Neural cell (in vitro differentiated cells): ENCODE measurements at regions not wholly inside any gene's neighbourhood (a gene's known extent, or its start where the extent isn't known, plus 50 kb on each side); places are given as distances from the start of the nearest gene placed in this dataset.

Source experiments
- H2AFZ ChIP-seq: fragments of 200-600, 300-800 bp; sonication (generic), shearing (Covaris generic); 2 replicates; pipeline ENCODE4 v1.6.0; 2014; ENCODE audit warnings: low read depth, mild to moderate bottlenecking, antibody characterized with exemption, low read length, moderate library complexity
- H3F3A ChIP-seq: fragments of 200-600 bp; shearing (Covaris generic); 2 replicates; pipeline ENCODE4 v1.6.1; 2016; ENCODE audit warnings: mild to moderate bottlenecking, moderate library complexity, mixed read lengths, antibody characterized with exemption, low read length; ENCODE audit not compliant: insufficient read depth, poor library complexity, severe bottlenecking
- H3K27ac ChIP-seq: fragments of 200-600, 300-800 bp; sonication (generic), shearing (Covaris generic); 2 replicates; pipeline ENCODE4 v1.5.1; 2014; ENCODE audit warnings: mild to moderate bottlenecking, low read length, moderate library complexity
- H3K27me3 ChIP-seq: fragments of 300-800, 200-600 bp; sonication (generic), shearing (Covaris generic); 2 replicates; pipeline ENCODE4 v1.6.0; 2014; ENCODE audit warnings: mild to moderate bottlenecking, low read depth, low read length, moderate library complexity; ENCODE audit not compliant: insufficient read depth
- H3K36me3 ChIP-seq: fragments of 300-800, 200-600 bp; sonication (generic), shearing (Covaris generic); 2 replicates; pipeline ENCODE4 v1.5.1; 2014; ENCODE audit warnings: mild to moderate bottlenecking, antibody characterized with exemption, low read length, moderate library complexity; ENCODE audit not compliant: insufficient read depth
- H3K4me2 ChIP-seq: fragments of 300-800, 200-600 bp; sonication (generic), shearing (Covaris generic); 2 replicates; pipeline ENCODE4 v1.6.0; 2014; ENCODE audit warnings: mild to moderate bottlenecking, low read length
- H3K4me3 ChIP-seq: fragments of 300-800, 200-600 bp; sonication (generic), shearing (Covaris generic); 2 replicates; pipeline ENCODE4 v1.5.1; 2014; ENCODE audit warnings: mild to moderate bottlenecking, low read length, moderate library complexity
- H3K79me2 ChIP-seq: fragments of 200-600 bp; shearing (Covaris generic); replicated peaks from 2 replicates; pipeline ENCODE4 v1.6.0; 2014; ENCODE audit warnings: mild to moderate bottlenecking, low read length, moderate library complexity; ENCODE audit not compliant: insufficient read depth
- H3K9ac ChIP-seq: fragments of 300-800, 200-600 bp; sonication (generic), shearing (Covaris generic); 2 replicates; pipeline ENCODE4 v1.6.1; 2016; ENCODE audit warnings: mild to moderate bottlenecking, low read length, mixed read lengths
- H3K9me2 ChIP-seq: fragments of 200-600 bp; shearing (Covaris generic); 2 replicates; pipeline ENCODE4 v1.6.1; 2016; ENCODE audit warnings: mild to moderate bottlenecking, low read length, mixed read lengths; ENCODE audit not compliant: insufficient read depth
- H3K9me3 ChIP-seq: fragments of 200-600, 300-800 bp; sonication (generic), shearing (Covaris generic); 2 replicates; pipeline ENCODE4 v1.6.1; 2016; ENCODE audit warnings: mild to moderate bottlenecking, mixed run types, low read length, moderate library complexity, mixed read lengths
- H4K20me1 ChIP-seq: fragments of 200-600 bp; shearing (Covaris generic); 2 replicates; pipeline ENCODE4 v1.6.1; 2016; ENCODE audit warnings: mild to moderate bottlenecking, mixed run types; ENCODE audit not compliant: insufficient read depth
- EP300 ChIP-seq: fragments of 450-650 bp; conservative IDR thresholded peaks from 2 replicates; pipeline ENCODE4 v1.6.1; 2014; ENCODE audit warnings: antibody characterized with exemption, mild to moderate bottlenecking, moderate library complexity; ENCODE audit not compliant: poor library complexity, severe bottlenecking
- EZH2 ChIP-seq: fragments of 200-600, 300-800 bp; shearing (Covaris generic), sonication (generic); IDR thresholded peaks from 2 replicates; pipeline ENCODE4 v1.6.1; 2014; ENCODE audit warnings: antibody characterized with exemption, low read length, borderline replicate concordance, mild to moderate bottlenecking; ENCODE audit not compliant: insufficient read depth, poor library complexity, severe bottlenecking
- MXI1 ChIP-seq: fragments of 450-650 bp; conservative IDR thresholded peaks from 2 replicates; pipeline ENCODE4 v1.6.1; 2014; ENCODE audit warnings: antibody characterized with exemption, mild to moderate bottlenecking; ENCODE audit not compliant: poor library complexity, severe bottlenecking
- POLR2AphosphoS5 ChIP-seq: IDR thresholded peaks from 2 replicates; pipeline ENCODE4 v1.6.1; 2012
- RAD21 ChIP-seq: fragments of 450-650 bp; conservative IDR thresholded peaks from 2 replicates; pipeline ENCODE4 v1.6.1; 2014; ENCODE audit warnings: antibody characterized with exemption, mild to moderate bottlenecking, moderate library complexity
- SMC3 ChIP-seq: fragments of 450-650 bp; conservative IDR thresholded peaks from 2 replicates; pipeline ENCODE4 v1.6.1; 2014; ENCODE audit warnings: antibody characterized with exemption, mild to moderate bottlenecking, moderate library complexity; ENCODE audit not compliant: poor library complexity
- TAF1 ChIP-seq: IDR thresholded peaks from 2 replicates; pipeline ENCODE4 v1.6.1; 2012; ENCODE audit warnings: low read depth
- TF ChIP-seq, protein P1 (sequence below): fragments of 450-650 bp; IDR thresholded peaks from 2 replicates; pipeline ENCODE4 v1.5.1; 2014; ENCODE audit warnings: antibody characterized with exemption, mild to moderate bottlenecking, moderate library complexity; ENCODE audit not compliant: poor library complexity, severe bottlenecking
- TF ChIP-seq, protein P2 (sequence below): IDR thresholded peaks from 2 replicates; pipeline ENCODE4 v1.6.1; 2012; ENCODE audit warnings: borderline replicate concordance

DNA sequence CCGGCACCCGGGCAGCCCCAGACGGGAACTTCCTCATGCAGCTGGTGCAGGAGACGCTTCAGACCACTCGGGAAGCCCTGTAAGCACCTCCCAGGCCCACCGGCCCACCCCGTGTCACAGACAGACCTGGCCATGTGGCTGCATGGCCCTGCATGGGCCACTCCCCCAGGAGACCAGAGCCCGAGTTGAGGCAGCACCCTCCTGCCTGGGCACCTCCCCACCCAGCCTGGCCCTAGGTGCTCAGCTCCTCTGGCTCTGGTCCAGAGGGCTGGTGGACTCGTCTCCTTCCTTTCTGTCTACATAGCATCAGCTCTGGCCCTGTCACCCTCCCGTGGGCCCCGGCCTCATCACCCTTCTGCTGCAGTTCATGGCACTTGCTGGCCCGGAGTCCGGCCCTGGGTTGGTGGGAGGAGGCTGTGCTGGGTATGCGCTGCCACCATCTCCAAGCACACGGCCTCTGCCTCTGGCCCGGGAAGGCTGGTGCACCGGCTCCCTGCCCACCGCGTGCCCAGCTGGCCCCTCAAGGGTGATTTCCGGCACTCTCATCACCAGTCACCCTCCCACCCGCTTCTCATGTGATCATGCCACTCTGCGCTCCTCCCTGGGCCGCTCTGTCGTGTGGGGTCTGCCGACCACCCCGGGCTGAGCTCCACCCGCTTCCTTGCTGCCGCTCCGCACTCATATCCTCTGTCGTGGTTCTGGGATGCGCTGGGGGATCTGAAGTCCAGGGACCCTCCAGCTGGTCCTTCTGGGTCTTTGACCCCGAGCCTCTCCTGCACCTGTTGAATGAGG, 53.1 kb upstream of the DPYSL4 start:
- no peak overlapping the region for H3K4me2 ChIP-seq

DNA sequence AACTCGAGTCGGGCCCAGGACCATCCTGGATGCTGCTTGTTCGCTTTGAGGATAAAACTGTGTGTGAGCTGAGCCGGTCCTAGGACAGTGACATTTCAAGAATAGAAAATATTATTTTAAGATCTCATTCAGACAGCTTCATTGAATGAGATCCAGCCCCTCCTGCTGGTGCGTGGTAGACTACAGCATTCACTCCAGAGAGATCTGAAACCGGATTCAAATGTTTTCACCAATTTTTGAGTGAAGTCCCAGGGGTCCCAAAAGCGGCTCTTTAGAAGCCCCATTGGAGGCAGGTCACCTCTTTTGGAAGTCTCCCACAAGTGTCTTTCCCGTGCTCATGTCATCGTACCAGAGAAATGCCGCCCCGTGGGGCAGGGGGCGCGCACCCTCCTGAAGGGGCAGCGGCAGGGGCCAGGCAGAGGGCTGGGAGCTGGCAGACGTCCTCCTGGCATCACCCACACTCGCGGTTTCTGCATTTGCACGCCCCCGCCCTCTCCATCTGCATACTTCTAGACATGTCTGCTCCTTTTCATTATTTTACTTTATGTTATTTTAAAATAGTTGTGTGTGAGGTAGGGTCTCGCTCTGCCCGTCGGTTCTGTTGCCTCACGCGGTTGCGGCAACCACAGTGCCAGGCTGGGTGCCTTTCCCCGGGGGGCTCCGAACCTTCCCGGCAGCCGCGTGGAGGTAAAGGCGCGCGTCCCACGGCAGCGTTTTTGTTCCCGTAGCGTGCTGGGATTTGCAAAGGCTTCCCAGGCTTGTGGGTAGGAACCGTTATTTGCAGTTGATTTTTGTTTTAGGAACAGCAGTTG, 52.3 kb upstream of the DPYSL4 start:
- no peak overlapping the region for H3K27ac ChIP-seq

More for the DNA sequence above, 53.1 kb upstream of the DPYSL4 start:
- H3K9ac ChIP-seq: no peak overlapping the region
- no peak overlapping the region for H2AFZ ChIP-seq
- H3K79me2 ChIP-seq: no peaks in the 10 kb centered on the region
- H3K27me3 ChIP-seq: no peaks in the 10 kb centered on the region
- no peaks in the 10 kb centered on the region for H3F3A ChIP-seq
- H3K9me2 ChIP-seq: no peaks in the 10 kb centered on the region
- peaks cover 6% of the 10 kb centered on the region for H3K9me3 ChIP-seq
- no peaks in the 10 kb centered on the region for H3K36me3 ChIP-seq
- no peaks in the 10 kb centered on the region for H4K20me1 ChIP-seq
- H3K4me3 ChIP-seq: no peak overlapping the region
- no peak overlapping the region for H3K27ac ChIP-seq
- no peak for TF ChIP-seq SMC3
- TF ChIP-seq EZH2: no peak
- no peak for TF ChIP-seq POLR2AphosphoS5
- TF ChIP-seq, protein P1, sequence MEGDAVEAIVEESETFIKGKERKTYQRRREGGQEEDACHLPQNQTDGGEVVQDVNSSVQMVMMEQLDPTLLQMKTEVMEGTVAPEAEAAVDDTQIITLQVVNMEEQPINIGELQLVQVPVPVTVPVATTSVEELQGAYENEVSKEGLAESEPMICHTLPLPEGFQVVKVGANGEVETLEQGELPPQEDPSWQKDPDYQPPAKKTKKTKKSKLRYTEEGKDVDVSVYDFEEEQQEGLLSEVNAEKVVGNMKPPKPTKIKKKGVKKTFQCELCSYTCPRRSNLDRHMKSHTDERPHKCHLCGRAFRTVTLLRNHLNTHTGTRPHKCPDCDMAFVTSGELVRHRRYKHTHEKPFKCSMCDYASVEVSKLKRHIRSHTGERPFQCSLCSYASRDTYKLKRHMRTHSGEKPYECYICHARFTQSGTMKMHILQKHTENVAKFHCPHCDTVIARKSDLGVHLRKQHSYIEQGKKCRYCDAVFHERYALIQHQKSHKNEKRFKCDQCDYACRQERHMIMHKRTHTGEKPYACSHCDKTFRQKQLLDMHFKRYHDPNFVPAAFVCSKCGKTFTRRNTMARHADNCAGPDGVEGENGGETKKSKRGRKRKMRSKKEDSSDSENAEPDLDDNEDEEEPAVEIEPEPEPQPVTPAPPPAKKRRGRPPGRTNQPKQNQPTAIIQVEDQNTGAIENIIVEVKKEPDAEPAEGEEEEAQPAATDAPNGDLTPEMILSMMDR: no peak
- TF ChIP-seq MXI1: no peak
- TF ChIP-seq EP300: no peak
- no peak for TF ChIP-seq TAF1

More for the DNA sequence above, 52.3 kb upstream of the DPYSL4 start:
- TF ChIP-seq RAD21 (no peak), EP300 (no peak), SMC3 (no peak), MXI1 (no peak), POLR2AphosphoS5 (no peak), EZH2 (no peak), TAF1 (no peak)
- TF ChIP-seq, protein P1: no peak
- TF ChIP-seq, protein P2, sequence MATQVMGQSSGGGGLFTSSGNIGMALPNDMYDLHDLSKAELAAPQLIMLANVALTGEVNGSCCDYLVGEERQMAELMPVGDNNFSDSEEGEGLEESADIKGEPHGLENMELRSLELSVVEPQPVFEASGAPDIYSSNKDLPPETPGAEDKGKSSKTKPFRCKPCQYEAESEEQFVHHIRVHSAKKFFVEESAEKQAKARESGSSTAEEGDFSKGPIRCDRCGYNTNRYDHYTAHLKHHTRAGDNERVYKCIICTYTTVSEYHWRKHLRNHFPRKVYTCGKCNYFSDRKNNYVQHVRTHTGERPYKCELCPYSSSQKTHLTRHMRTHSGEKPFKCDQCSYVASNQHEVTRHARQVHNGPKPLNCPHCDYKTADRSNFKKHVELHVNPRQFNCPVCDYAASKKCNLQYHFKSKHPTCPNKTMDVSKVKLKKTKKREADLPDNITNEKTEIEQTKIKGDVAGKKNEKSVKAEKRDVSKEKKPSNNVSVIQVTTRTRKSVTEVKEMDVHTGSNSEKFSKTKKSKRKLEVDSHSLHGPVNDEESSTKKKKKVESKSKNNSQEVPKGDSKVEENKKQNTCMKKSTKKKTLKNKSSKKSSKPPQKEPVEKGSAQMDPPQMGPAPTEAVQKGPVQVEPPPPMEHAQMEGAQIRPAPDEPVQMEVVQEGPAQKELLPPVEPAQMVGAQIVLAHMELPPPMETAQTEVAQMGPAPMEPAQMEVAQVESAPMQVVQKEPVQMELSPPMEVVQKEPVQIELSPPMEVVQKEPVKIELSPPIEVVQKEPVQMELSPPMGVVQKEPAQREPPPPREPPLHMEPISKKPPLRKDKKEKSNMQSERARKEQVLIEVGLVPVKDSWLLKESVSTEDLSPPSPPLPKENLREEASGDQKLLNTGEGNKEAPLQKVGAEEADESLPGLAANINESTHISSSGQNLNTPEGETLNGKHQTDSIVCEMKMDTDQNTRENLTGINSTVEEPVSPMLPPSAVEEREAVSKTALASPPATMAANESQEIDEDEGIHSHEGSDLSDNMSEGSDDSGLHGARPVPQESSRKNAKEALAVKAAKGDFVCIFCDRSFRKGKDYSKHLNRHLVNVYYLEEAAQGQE: no peak
- no peak overlapping the region for H3K9ac ChIP-seq
- H3K36me3 ChIP-seq: no peaks in the 10 kb centered on the region
- no peaks in the 10 kb centered on the region for H3K9me2 ChIP-seq
- H2AFZ ChIP-seq: no peak overlapping the region
- H3K79me2 ChIP-seq: no peaks in the 10 kb centered on the region
- H3K27me3 ChIP-seq: no peaks in the 10 kb centered on the region
- H3F3A ChIP-seq: no peaks in the 10 kb centered on the region
- no peaks in the 10 kb centered on the region for H3K9me3 ChIP-seq
- no peak overlapping the region for H3K4me3 ChIP-seq
- H3K4me2 ChIP-seq: no peak overlapping the region
- H4K20me1 ChIP-seq: no peaks in the 10 kb centered on the region
